ENCODE measurements at regions not wholly inside any gene's neighbourhood (a gene's known extent, or its start where the extent isn't known, plus 50 kb on each side); places are given as distances from the start of the nearest gene placed in this dataset.

DNA sequence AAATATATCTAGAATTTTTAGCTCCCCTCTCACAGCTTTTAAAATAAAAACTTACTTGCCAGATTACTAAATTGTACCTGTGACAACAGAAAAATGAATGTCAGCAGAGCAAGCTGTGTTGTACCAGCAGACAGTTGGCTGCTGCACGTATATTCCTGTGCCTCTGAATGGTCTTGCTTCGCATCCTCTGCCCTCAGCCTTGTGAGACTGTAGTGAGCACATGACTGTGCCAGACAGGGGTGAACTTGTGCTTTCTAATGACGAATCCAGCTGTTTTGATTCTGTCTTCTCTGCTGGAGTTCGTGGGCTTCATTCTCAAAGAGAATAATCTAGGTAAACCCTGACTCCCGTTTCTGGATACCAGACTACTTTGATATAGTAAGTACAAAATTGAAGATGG, 58.3 kb upstream of the FRMD6 start:
- no peak for TF ChIP-seq GATA2 (IDR thresholded peaks at IDR 0.05; ENCODE audit: insufficient read depth, insufficient read length, low read depth, low read length)
- TF ChIP-seq, protein P1, sequence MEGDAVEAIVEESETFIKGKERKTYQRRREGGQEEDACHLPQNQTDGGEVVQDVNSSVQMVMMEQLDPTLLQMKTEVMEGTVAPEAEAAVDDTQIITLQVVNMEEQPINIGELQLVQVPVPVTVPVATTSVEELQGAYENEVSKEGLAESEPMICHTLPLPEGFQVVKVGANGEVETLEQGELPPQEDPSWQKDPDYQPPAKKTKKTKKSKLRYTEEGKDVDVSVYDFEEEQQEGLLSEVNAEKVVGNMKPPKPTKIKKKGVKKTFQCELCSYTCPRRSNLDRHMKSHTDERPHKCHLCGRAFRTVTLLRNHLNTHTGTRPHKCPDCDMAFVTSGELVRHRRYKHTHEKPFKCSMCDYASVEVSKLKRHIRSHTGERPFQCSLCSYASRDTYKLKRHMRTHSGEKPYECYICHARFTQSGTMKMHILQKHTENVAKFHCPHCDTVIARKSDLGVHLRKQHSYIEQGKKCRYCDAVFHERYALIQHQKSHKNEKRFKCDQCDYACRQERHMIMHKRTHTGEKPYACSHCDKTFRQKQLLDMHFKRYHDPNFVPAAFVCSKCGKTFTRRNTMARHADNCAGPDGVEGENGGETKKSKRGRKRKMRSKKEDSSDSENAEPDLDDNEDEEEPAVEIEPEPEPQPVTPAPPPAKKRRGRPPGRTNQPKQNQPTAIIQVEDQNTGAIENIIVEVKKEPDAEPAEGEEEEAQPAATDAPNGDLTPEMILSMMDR (IDR thresholded peaks at IDR 0.05; ENCODE audit: extremely low read depth in 1 of 2, insufficient read depth in 1 of 2, low read depth in 1 of 2, low read length in 2 of 2): no peak
- no peak for TF ChIP-seq POLR2A (IDR thresholded peaks at IDR 0.05; ENCODE audit: low read depth, low read length)
- no peak for TF ChIP-seq POLR2AphosphoS5 (IDR thresholded peaks at IDR 0.05; ENCODE audit: insufficient read depth, low read depth, low read length)
- no peak for TF ChIP-seq EZH2 (IDR thresholded peaks at IDR 0.05; ENCODE audit: borderline replicate concordance, low read depth, low read length, severe bottlenecking)
- TF ChIP-seq, protein P2, sequence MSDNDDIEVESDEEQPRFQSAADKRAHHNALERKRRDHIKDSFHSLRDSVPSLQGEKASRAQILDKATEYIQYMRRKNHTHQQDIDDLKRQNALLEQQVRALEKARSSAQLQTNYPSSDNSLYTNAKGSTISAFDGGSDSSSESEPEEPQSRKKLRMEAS (IDR thresholded peaks at IDR 0.05; ENCODE audit: insufficient read depth, insufficient read length): no peak

Data from endothelial cell of umbilical vein (primary cell).